Liver (tissue), 3 donors: ENCODE measurements at regions not wholly inside any gene's neighbourhood (a gene's known extent, or its start where the extent isn't known, plus 50 kb on each side); places are given as distances from the start of the nearest gene placed in this dataset.

Source experiments
- CTCF ChIP-seq: fragments of 150-350 bp; IDR thresholded peaks from 2 replicates; pipeline ENCODE4 v1.5.1; 2017; ENCODE audit warnings: improper control_type of control experiment, low read depth, low read length; ENCODE audit not compliant: missing input control
- RAD21 ChIP-seq, 2 donors: IDR thresholded peaks; 2 replicates each; pipeline ENCODE4 v1.6.1; 2016; ENCODE audit warnings: antibody characterized with exemption in 2 of 2, mild to moderate bottlenecking in 2 of 2
- donor health status: healthy.
- donor health status: healthy.

DNA sequence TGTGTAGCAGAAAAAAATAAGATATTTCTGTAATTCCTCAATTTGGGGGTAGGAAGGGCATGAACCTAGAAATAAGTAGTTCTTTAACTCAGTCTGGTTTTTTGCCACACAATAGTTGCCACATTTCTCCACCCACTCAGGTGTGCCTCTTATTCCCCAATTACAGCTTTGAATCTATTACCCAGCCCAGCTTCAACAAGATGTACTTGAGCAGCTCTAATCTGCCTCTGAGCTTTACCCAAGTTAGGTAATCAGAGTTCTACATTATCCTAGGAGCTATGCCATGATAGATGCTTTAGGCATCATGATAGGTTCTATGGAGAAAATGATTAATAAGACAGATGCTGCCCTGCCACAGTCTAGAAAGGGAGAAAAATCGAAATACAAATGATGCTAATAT lies 117.4 kb upstream of the GPRIN3 start:
- TF ChIP-seq RAD21 (IDR thresholded peaks at IDR 0.05) (no peak), CTCF (no peak)
